PC-9 (cell line): ENCODE measurements at regions not wholly inside any gene's neighbourhood (a gene's known extent, or its start where the extent isn't known, plus 50 kb on each side); places are given as distances from the start of the nearest gene placed in this dataset.

ENCODE experiments used
- BruUV-seq: library from RNA; stranded (reverse); fragments of 400-500 nt; replicated peaks from 2 replicates; lab custom pipeline; 2021; lab: Mats Ljungman, UMichigan
- CTCF ChIA-PET: fragments of 300-600 bp; sonication (Branson Sonifier 250); formaldehyde crosslinking; loops from one replicate; lab custom pipeline; 2022; ENCODE audit warnings: antibody characterized with exemption; lab: Charles Lee
- POLR2A ChIA-PET: fragments of 300-600 bp; sonication (Branson Sonifier 250); formaldehyde crosslinking; loops from one replicate; lab custom pipeline; 2022; ENCODE audit warnings: antibody characterized with exemption; ENCODE audit not compliant: unreplicated experiment; lab: Charles Lee
- DNase-seq, 2 experiments: peaks; one replicate each; pipeline versions ENCODE4 v3.0.0 to v3.0.0-alpha.2; 2015 to 2022; ENCODE audit warnings: mixed read lengths in 1 of 2
- H2AFZ ChIP-seq: fragments of 200-600 bp; sonication (generic); 2 replicates; pipeline ENCODE4 v1.8.1; 2017; ENCODE audit warnings: antibody characterized with exemption
- H3F3A ChIP-seq: fragments of 200-600 bp; sonication (generic); 2 replicates; pipeline ENCODE4 v1.8.1; 2017; ENCODE audit warnings: antibody characterized with exemption, mild to moderate bottlenecking, low read depth; ENCODE audit not compliant: insufficient read depth
- H3K27ac ChIP-seq: fragments of 200-600 bp; sonication (generic); 2 replicates; pipeline ENCODE4 v1.6.1; 2016; ENCODE audit warnings: mixed run types
- H3K27me3 ChIP-seq: fragments of 200-600 bp; sonication (generic); 2 replicates; pipeline ENCODE4 v1.6.1; 2016; ENCODE audit warnings: low read depth, mixed run types; ENCODE audit not compliant: insufficient read depth
- H3K36me3 ChIP-seq: fragments of 200-600 bp; sonication (generic); 2 replicates; pipeline ENCODE4 v1.6.1; 2016; ENCODE audit warnings: low read depth, mixed run types
- H3K4me1 ChIP-seq: fragments of 200-600 bp; sonication (generic); replicated peaks from 2 replicates; pipeline ENCODE4 v1.6.1; 2016; ENCODE audit warnings: mixed run types; ENCODE audit not compliant: insufficient read depth
- H3K4me2 ChIP-seq: fragments of 200-600 bp; sonication (generic); 2 replicates; pipeline ENCODE4 v1.6.1; 2017; ENCODE audit warnings: mixed run types
- H3K4me3 ChIP-seq: fragments of 200-600 bp; sonication (generic); 2 replicates; pipeline ENCODE4 v1.6.1; 2016; ENCODE audit warnings: mixed run types
- H3K79me2 ChIP-seq: fragments of 200-600 bp; sonication (generic); 2 replicates; pipeline ENCODE4 v1.6.1; 2017; ENCODE audit warnings: low read depth, mixed run types
- H3K9me2 ChIP-seq: fragments of 200-600 bp; sonication (generic); 2 replicates; pipeline ENCODE4 v1.8.1; 2017; ENCODE audit warnings: mild to moderate bottlenecking; ENCODE audit not compliant: insufficient read depth
- H3K9me3 ChIP-seq: fragments of 200-600 bp; sonication (generic); 2 replicates; pipeline ENCODE4 v1.8.1; 2016; ENCODE audit warnings: low read depth; ENCODE audit not compliant: insufficient read depth
- H4K20me1 ChIP-seq: fragments of 200-600 bp; sonication (generic); 2 replicates; pipeline ENCODE4 v1.8.1; 2017; ENCODE audit not compliant: insufficient read depth
- CTCF ChIP-seq: fragments of 200-600 bp; sonication (generic); conservative IDR thresholded peaks from 2 replicates; pipeline ENCODE4 v1.6.1; 2017; ENCODE audit warnings: mixed run types, antibody characterized with exemption, mild to moderate bottlenecking, moderate library complexity
- EZH2 ChIP-seq: fragments of 200-600 bp; sonication (generic); IDR thresholded peaks from 2 replicates; pipeline ENCODE4 v1.8.0; 2017; ENCODE audit warnings: antibody characterized with exemption, low read depth
- intact Hi-C: fragments of 100-400 bp; cut with micrococcal nuclease; formaldehyde crosslinking; loops from one replicate; pipeline ENCODE4 v1.10.0; 2022; ENCODE audit not compliant: unreplicated experiment

GRCh38 chr3:70374179-70374578 is 61.7 kb upstream of the MDFIC2 start:
- DNase-seq: no peak
- no peaks in the 10 kb centered on the region for H3F3A ChIP-seq
- no peaks in the 10 kb centered on the region for H3K27me3 ChIP-seq
- H3K4me1 ChIP-seq: no peaks in the 10 kb centered on the region
- H3K4me2 ChIP-seq: no peak overlapping the region
- CTCF ChIA-PET: no interaction called here
- no TSS peak for BruUV-seq
- H3K27ac ChIP-seq: no peak overlapping the region
- no peaks in the 10 kb centered on the region for H3K9me3 ChIP-seq
- H4K20me1 ChIP-seq: no peaks in the 10 kb centered on the region
- H3K36me3 ChIP-seq: no peaks in the 10 kb centered on the region
- H3K9me2 ChIP-seq: no peaks in the 10 kb centered on the region
- POLR2A ChIA-PET: no interaction called here
- H3K4me3 ChIP-seq: no peak overlapping the region
- no peak overlapping the region for H2AFZ ChIP-seq
- H3K79me2 ChIP-seq: no peaks in the 10 kb centered on the region
- no peak for TF ChIP-seq EZH2
- no peak for TF ChIP-seq CTCF
- intact Hi-C loops: no loop called here
